Fibroblast of mammary gland (primary cell): ENCODE measurements at regions not wholly inside any gene's neighbourhood (a gene's known extent, or its start where the extent isn't known, plus 50 kb on each side); places are given as distances from the start of the nearest gene placed in this dataset.
"Not testable (repeated sequence)": the region's sequence is repeated elsewhere in the genome, so short reads cannot be mapped to it uniquely, and the experiment has no call there.

Experiments used
- DNase-seq: peaks from one replicate; pipeline ENCODE4 v3.0.0-alpha.2; 2010; ENCODE audit warnings: low read depth
- H3K4me3 ChIP-seq: 2 replicates; pipeline ENCODE4 v1.5.1; 2011; ENCODE audit warnings: low read depth, mild to moderate bottlenecking, low read length, moderate library complexity; ENCODE audit not compliant: control insufficient read depth
- CTCF ChIP-seq: conservative IDR thresholded peaks from 2 replicates; pipeline ENCODE4 v1.5.1; 2011; ENCODE audit warnings: low read depth, low read length, inconsistent platforms; ENCODE audit not compliant: control insufficient read depth, insufficient read depth

- DNase-seq: no peak
- H3K4me3 ChIP-seq: no peak overlapping the region
- TF ChIP-seq CTCF: no peak
These were observed 104.7 kb upstream of the PMEPA1 start for GRCh38 chr20:57814529-57814928.

DNA sequence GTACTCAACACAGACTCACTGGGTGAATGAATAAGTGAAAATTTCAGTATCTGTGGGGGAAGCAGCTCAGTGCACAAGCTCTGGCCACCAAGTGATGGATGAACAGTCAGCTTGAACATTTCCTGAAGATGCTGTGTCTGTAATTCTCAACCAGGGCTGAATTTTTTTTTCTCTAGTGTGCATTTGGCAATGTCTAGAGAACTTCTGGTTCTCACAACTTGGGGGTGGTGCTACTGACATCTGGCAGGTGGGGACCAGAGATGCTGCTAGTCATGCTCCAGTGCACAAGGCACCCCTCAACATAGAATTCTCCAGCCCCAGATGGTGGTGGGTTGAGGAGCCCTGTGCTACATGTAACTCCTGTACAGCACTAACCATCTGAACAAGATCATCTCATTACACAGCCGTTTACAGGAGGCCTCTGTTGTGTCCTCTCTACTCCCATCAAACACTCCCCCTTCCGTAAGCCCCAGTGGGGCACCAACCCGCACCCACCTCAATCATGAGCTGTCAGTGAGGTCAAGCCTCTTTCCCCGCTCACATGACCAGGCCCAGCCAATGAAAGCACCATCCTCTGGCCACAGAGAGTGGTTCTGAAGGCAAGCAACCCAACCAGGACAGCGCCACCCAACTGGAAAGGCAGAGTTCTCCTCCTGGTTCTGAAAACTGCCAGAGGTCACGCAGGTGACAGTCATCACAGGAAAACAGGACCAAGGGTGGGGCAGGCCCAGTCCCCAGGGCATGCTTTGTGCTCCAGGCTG, 103.9 kb upstream of the PMEPA1 start:
- no peak overlapping the region for H3K4me3 ChIP-seq
- DNase-seq: no peak
- no peak for TF ChIP-seq CTCF

DNA sequence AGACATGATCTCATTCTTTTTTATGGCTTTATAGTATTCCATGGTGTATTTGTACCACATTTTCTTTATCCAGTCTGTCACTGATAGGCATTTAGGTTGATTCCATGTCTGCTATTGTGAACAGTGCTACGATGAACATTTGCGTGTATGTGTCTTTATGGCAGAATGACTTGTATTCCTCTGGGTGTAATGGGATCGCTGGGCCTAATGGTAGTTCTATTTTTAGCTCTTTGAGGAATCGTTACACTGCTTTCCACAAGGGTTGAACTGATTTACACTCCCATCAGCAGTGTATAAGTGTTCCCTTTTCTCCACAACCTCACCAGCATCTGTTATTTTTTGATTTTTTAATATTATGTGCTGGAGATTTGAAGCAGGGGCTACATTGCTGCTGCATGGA, 102.8 kb upstream of the PMEPA1 start:
- not testable (repeated sequence) for H3K4me3 ChIP-seq, DNase-seq

GRCh38 chr20:57811374-57812020, 101.7 kb upstream of the PMEPA1 start:
- H3K4me3 ChIP-seq: no peak overlapping the region
- no peak for DNase-seq
- no peak for TF ChIP-seq CTCF

DNA sequence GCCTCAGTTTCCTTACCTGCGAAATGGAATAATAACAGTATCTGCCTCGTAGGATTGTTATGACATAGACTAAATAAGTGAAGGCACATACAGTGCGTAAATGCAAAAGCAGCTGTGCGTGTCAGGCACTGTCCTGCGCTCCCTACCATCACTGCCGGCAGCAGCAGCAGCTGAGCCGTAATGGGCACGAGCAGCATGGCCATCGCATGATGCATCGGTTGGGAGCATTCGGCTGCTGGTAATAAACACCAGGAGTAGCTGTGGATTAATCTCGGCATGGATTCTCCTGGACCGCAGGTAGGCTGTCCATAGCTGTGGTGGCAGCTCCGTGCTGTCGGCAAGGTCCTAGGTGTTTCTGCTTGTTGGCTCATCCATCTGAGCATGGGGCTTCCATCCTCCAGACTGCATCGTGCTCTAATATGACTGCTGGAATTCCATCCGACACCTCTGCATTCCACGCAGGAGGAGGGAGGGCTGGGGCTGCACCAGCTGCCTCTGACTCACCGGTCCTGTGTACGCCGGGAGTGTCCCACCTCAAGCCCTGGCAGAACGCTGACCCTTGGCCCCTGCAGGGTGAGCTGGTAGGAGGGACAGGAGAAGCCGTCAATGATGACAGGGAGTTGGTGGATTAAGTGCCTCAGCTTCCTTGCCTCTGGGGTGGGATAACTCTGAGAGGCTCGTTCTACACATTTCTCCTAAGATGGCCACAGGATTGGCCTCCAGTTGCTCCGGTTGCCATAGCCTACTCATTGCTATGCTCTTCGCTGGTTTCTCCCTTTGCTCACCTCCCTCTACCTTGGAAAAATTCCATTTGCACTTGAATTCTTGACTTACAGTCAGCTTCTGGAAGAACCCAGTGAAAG, 100.9 kb upstream of the PMEPA1 start:
- no peak overlapping the region for H3K4me3 ChIP-seq
- no peak for TF ChIP-seq CTCF
- no peak for DNase-seq

- no peak for TF ChIP-seq CTCF
- no peak for DNase-seq
- H3K4me3 ChIP-seq: no peak overlapping the region
These were observed 99.9 kb upstream of the PMEPA1 start for GRCh38 chr20:57809661-57810172.
